Ishikawa (cell line): ENCODE measurements at regions not wholly inside any gene's neighbourhood (a gene's known extent, or its start where the extent isn't known, plus 50 kb on each side); places are given as distances from the start of the nearest gene placed in this dataset.

Source experiments
- CEBPB ChIP-seq: IDR thresholded peaks from 2 replicates; pipeline ENCODE4 v1.6.1; 2012
- CREB1 ChIP-seq: IDR thresholded peaks from 2 replicates; pipeline ENCODE4 v1.6.1; 2012; ENCODE audit warnings: low read depth
- EGR1 ChIP-seq: IDR thresholded peaks from 2 replicates; pipeline ENCODE4 v1.6.1; 2012
- EP300 ChIP-seq: IDR thresholded peaks from 2 replicates; pipeline ENCODE4 v1.6.1; 2012; ENCODE audit warnings: borderline replicate concordance
- FOXM1 ChIP-seq: IDR thresholded peaks from 2 replicates; pipeline ENCODE4 v1.6.1; 2012; ENCODE audit warnings: low read depth, borderline replicate concordance
- NFIC ChIP-seq: IDR thresholded peaks from 2 replicates; pipeline ENCODE4 v1.6.1; 2012
- RAD21 ChIP-seq: IDR thresholded peaks from 2 replicates; pipeline ENCODE4 v1.6.1; 2012; ENCODE audit warnings: low read depth
- TAF1 ChIP-seq: IDR thresholded peaks from 2 replicates; pipeline ENCODE4 v1.6.1; 2012; ENCODE audit warnings: low read depth, mild to moderate bottlenecking
- TCF12 ChIP-seq: IDR thresholded peaks from 2 replicates; pipeline ENCODE4 v1.6.1; 2012; ENCODE audit warnings: low read depth
- TEAD4 ChIP-seq: IDR thresholded peaks from 2 replicates; pipeline ENCODE4 v1.6.1; 2012
- YY1 ChIP-seq: IDR thresholded peaks from 2 replicates; pipeline ENCODE4 v1.6.1; 2012; ENCODE audit warnings: low read depth
- ZBTB7A ChIP-seq: IDR thresholded peaks from 2 replicates; pipeline ENCODE4 v1.6.1; 2012; ENCODE audit warnings: low read depth
- TF ChIP-seq, protein P1 (sequence below): IDR thresholded peaks from 2 replicates; pipeline ENCODE4 v1.6.1; 2012
- TF ChIP-seq, protein P2 (sequence below): IDR thresholded peaks from 2 replicates; pipeline ENCODE4 v1.6.1; 2012; ENCODE audit warnings: low read depth, mild to moderate bottlenecking
- TF ChIP-seq, protein P3 (sequence below): IDR thresholded peaks from 2 replicates; pipeline ENCODE4 v1.6.1; 2012

DNA sequence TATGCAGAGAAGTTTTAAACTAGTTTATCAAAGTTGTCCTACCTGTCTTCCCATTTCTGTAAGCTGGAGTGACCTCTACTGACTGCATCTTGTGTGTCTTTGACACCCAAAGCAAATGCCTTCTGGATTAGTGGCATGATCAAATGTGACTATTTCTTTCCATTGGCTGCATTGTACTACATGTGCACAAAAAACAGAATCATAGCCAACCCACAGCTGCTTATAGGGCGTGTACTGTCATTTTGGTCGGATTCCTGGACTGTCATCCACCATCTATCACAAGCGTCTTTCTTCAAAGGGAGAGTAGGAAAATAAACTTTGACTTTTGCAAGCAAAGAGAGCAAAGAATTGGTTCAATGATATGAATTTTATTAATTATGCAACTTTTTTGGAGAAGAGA is 310.6 kb downstream of the MAP2K6 start:
- TF ChIP-seq, protein P1, sequence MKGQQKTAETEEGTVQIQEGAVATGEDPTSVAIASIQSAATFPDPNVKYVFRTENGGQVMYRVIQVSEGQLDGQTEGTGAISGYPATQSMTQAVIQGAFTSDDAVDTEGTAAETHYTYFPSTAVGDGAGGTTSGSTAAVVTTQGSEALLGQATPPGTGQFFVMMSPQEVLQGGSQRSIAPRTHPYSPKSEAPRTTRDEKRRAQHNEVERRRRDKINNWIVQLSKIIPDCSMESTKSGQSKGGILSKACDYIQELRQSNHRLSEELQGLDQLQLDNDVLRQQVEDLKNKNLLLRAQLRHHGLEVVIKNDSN = no peak
- TF ChIP-seq YY1 (no peak), TAF1 (no peak), ZBTB7A (no peak), EGR1 (no peak), FOXM1 (no peak), NFIC (no peak), CEBPB (no peak), CREB1 (no peak), RAD21 (no peak), TEAD4 (no peak), TCF12 (no peak), EP300 (no peak)
- TF ChIP-seq, protein P2, sequence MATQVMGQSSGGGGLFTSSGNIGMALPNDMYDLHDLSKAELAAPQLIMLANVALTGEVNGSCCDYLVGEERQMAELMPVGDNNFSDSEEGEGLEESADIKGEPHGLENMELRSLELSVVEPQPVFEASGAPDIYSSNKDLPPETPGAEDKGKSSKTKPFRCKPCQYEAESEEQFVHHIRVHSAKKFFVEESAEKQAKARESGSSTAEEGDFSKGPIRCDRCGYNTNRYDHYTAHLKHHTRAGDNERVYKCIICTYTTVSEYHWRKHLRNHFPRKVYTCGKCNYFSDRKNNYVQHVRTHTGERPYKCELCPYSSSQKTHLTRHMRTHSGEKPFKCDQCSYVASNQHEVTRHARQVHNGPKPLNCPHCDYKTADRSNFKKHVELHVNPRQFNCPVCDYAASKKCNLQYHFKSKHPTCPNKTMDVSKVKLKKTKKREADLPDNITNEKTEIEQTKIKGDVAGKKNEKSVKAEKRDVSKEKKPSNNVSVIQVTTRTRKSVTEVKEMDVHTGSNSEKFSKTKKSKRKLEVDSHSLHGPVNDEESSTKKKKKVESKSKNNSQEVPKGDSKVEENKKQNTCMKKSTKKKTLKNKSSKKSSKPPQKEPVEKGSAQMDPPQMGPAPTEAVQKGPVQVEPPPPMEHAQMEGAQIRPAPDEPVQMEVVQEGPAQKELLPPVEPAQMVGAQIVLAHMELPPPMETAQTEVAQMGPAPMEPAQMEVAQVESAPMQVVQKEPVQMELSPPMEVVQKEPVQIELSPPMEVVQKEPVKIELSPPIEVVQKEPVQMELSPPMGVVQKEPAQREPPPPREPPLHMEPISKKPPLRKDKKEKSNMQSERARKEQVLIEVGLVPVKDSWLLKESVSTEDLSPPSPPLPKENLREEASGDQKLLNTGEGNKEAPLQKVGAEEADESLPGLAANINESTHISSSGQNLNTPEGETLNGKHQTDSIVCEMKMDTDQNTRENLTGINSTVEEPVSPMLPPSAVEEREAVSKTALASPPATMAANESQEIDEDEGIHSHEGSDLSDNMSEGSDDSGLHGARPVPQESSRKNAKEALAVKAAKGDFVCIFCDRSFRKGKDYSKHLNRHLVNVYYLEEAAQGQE = no peak
- TF ChIP-seq, protein P3, sequence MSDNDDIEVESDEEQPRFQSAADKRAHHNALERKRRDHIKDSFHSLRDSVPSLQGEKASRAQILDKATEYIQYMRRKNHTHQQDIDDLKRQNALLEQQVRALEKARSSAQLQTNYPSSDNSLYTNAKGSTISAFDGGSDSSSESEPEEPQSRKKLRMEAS = no peak

DNA sequence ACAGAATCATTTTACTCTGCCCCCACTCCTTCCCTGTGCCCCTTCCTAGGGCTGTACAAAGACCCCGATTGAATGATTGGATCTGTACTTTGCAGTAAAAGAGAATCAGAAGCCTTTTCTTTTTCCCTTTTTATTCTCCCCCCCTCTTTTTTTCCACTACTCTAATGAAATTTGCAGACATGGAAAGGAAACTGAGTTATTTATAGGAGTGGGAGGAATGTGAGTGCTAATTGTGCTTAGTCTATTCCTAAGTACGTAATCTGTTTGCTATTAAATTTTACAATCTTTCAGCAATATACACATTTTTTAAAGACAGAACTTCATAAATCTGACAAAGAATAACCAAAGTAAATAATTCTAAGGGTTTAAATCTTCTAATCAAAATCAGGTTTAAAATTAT is 314.3 kb downstream of the MAP2K6 start:
- TF ChIP-seq EGR1 (no peak), CREB1 (no peak), TEAD4 (no peak), TCF12 (no peak), EP300 (no peak), FOXM1 (no peak), NFIC (no peak), RAD21 (no peak)

DNA sequence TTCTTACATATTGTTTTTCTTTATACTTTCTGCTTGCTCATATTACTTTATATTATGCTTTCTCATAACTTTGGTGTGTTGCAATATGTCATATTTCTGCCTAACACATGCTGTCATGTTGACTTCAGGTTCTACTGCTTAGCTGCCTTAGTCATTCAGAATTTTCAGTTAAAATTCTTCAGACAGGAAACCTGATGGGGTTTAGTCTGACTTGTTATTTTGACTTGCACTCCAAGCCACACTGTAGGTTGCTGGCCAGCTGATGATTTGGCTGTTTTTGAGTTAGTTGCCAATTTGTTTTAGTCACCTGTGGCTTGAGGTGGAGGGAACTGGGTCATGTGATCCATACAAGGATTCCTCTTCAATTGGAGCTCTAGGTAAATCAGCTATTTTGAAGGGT is 315.4 kb downstream of the MAP2K6 start:
- TF ChIP-seq CREB1 (no peak), RAD21 (no peak), ZBTB7A (no peak), FOXM1 (no peak), EGR1 (no peak), YY1 (no peak), NFIC (no peak), CEBPB (no peak), TEAD4 (no peak), TCF12 (no peak), EP300 (no peak), TAF1 (no peak)
- TF ChIP-seq, protein P1 = no peak
- TF ChIP-seq, protein P2 = no peak
- TF ChIP-seq, protein P3 = no peak

DNA sequence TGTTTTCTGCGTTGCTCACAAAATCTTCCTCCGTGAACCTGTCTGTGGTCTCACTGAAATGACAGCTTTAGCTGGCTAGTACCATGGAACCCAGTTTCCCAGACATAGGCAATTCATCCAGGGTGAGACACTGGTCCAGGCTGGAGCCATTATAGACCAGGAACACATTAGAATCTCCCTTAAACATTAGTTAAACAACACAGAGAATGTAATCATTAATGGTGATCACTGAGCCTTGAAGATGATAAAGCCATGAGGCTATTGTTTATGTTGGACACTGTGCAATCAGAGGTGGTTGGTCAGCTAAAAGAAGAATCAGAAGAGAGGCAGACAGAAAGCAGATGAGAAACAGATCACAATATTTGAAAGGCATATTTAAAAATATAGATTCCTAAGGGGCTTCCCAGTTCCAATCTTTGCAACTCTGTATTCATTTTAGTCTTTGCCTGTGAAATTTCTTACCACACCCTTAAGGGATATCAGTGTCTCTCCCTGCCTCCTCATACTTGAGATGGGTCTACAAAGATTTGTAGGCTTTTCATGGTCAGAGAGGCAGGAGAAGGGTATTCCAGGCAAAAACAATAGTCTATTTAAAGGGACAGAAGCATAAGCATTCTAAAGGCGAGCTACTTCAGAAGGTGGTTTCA is 317.9 kb downstream of the MAP2K6 start:
- TF ChIP-seq TAF1 (no peak), NFIC (no peak)
- TF ChIP-seq, protein P3 = no peak

DNA sequence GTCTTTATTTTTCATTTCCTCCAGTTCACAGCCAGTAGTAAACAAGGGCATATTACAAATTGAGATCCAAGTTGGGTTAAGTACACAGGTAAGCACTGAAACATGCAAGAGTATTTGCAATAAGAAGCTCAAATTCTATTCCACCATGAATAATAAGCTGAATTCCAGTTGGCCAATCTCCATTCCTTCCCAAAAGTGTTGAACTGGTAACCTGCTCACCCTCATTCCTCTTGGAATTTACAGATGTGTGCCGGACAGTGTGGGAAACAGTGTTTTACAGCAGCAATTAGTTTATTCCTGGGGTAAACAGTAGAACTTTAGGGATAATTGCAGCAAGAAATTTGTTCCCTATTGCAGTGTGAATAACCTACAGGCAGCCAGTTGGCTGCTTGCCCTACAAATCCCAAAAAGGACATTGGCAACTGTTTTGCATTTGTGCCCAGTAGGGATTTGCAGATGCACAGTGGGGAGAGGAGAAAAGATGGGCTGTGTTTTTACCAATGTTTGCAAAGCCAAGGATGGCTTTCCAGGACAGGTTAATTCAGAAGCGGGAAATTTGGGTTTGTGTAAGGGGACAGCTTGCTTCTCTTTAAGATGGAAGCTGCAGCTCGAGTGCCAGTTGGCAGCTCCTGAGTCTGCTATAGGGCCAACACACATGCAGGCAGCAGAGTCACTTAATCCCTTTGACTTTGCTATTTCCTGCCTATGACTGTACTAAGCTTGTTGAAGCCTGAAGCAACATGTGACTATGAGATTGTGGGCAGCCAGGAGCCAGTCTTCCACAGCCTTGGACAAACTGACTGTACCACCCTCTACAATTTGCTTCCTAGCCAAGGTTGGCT is 318.9 kb downstream of the MAP2K6 start:
- TF ChIP-seq CREB1 (no peak), TEAD4 (no peak), EP300 (no peak), ZBTB7A (no peak), NFIC (no peak), TAF1 (no peak), RAD21 (no peak), FOXM1 (no peak), YY1 (no peak), EGR1 (no peak), TCF12 (no peak)
- TF ChIP-seq, protein P3 = no peak
- TF ChIP-seq, protein P1 = no peak
